Neuronal stem cell (in vitro differentiated cells): ENCODE measurements at regions not wholly inside any gene's neighbourhood (a gene's known extent, or its start where the extent isn't known, plus 50 kb on each side); places are given as distances from the start of the nearest gene placed in this dataset.

Source experiments
- DNase-seq: peaks from one replicate; pipeline ENCODE4 v3.0.0-alpha.2; 2013; ENCODE audit warnings: low spot score
- H2AFZ ChIP-seq: one replicate; pipeline ENCODE4 v1.6.1; 2013; ENCODE audit warnings: mild to moderate bottlenecking, low read length, inconsistent platforms
- H2AK5ac ChIP-seq: 2 replicates; pipeline ENCODE4 v1.6.1; 2013; ENCODE audit warnings: low read depth, mild to moderate bottlenecking, inconsistent platforms, low read length, moderate library complexity, mixed read lengths
- H2BK120ac ChIP-seq: 2 replicates; pipeline ENCODE4 v1.6.1; 2013; ENCODE audit warnings: low read depth, mild to moderate bottlenecking, inconsistent platforms, low read length, moderate library complexity, mixed read lengths
- H2BK12ac ChIP-seq: one replicate; pipeline ENCODE4 v1.6.1; 2013; ENCODE audit warnings: low read length, inconsistent platforms
- H2BK15ac ChIP-seq: 2 replicates; pipeline ENCODE4 v1.6.1; 2013; ENCODE audit warnings: mild to moderate bottlenecking, low read length, inconsistent platforms, mixed read lengths
- H2BK5ac ChIP-seq: one replicate; pipeline ENCODE4 v1.6.1; 2013; ENCODE audit warnings: inconsistent platforms, mild to moderate bottlenecking, low read length, moderate library complexity
- H3K14ac ChIP-seq: one replicate; pipeline ENCODE4 v1.6.1; 2013; ENCODE audit warnings: low read length, inconsistent platforms
- H3K18ac ChIP-seq: 2 replicates; pipeline ENCODE4 v1.6.1; 2013; ENCODE audit warnings: low read length, inconsistent platforms
- H3K23ac ChIP-seq: 2 replicates; pipeline ENCODE4 v1.6.1; 2013; ENCODE audit warnings: low read depth, mild to moderate bottlenecking, mixed read lengths, low read length, inconsistent platforms; ENCODE audit not compliant: poor library complexity
- H3K27ac ChIP-seq: replicated peaks from 3 replicates; pipeline ENCODE4 v1.5.1; 2013; ENCODE audit warnings: low read length, inconsistent platforms
- H3K27me3 ChIP-seq, 3 experiments: 2 replicates each; pipeline ENCODE4 v1.6.1; 2013; ENCODE audit warnings: low read length in 3 of 3, mild to moderate bottlenecking in 2 of 3, inconsistent platforms in 1 of 3, low read depth in 1 of 3, mixed read lengths in 1 of 3, moderate library complexity in 1 of 3; ENCODE audit not compliant: control insufficient read depth in 3 of 3, insufficient read depth in 3 of 3
- H3K36me3 ChIP-seq, 2 donors: replicated peaks in 1 of 2; 2 replicates each; pipeline ENCODE4 v1.6.1; 2013; ENCODE audit warnings: low read length in 2 of 2; ENCODE audit not compliant: control insufficient read depth in 2 of 2, insufficient read depth in 2 of 2
- H3K4ac ChIP-seq: 2 replicates; pipeline ENCODE4 v1.6.1; 2013; ENCODE audit warnings: inconsistent platforms, mild to moderate bottlenecking, low read length, moderate library complexity
- H3K4me1 ChIP-seq, 2 donors: 1 replicate in 1 of 2; 2 replicates in 1 of 2; pipeline ENCODE4 v1.6.1; 2013; ENCODE audit warnings: low read length in 2 of 2, low read depth in 1 of 2; ENCODE audit not compliant: control insufficient read depth in 2 of 2, insufficient read depth in 1 of 2
- H3K4me2 ChIP-seq: one replicate; pipeline ENCODE4 v1.6.1; 2013; ENCODE audit warnings: mild to moderate bottlenecking, low read length, inconsistent platforms; ENCODE audit not compliant: insufficient read depth, poor library complexity, severe bottlenecking
- H3K4me3 ChIP-seq, 2 donors: 2 replicates each; pipeline ENCODE4 v1.5.1; 2013; ENCODE audit warnings: low read length in 2 of 2, mild to moderate bottlenecking in 2 of 2, inconsistent platforms in 1 of 2, moderate library complexity in 1 of 2
- H3K79me1 ChIP-seq: one replicate; pipeline ENCODE4 v1.6.1; 2013; ENCODE audit warnings: low read depth, mild to moderate bottlenecking, inconsistent platforms, low read length, moderate library complexity
- H3K9ac ChIP-seq: one replicate; pipeline ENCODE4 v1.6.1; 2013; ENCODE audit warnings: mild to moderate bottlenecking, low read depth, low read length, inconsistent platforms; ENCODE audit not compliant: poor library complexity
- H3K9me3 ChIP-seq, 2 donors: replicated peaks in 1 of 2; 2 replicates each; pipeline versions ENCODE3 to v1.6.1; 2013; ENCODE audit warnings: low read length in 2 of 2, mild to moderate bottlenecking in 2 of 2, inconsistent platforms in 1 of 2, low read depth in 1 of 2, mixed read lengths in 1 of 2, moderate library complexity in 1 of 2; ENCODE audit not compliant: control insufficient read depth in 2 of 2, insufficient read depth in 1 of 2
- H4K8ac ChIP-seq: one replicate; pipeline ENCODE4 v1.6.1; 2013; ENCODE audit warnings: low read depth, mild to moderate bottlenecking, inconsistent platforms, low read length, moderate library complexity
- H4K91ac ChIP-seq: one replicate; pipeline ENCODE4 v1.6.1; 2013; ENCODE audit warnings: low read length, low read depth, mild to moderate bottlenecking, inconsistent platforms; ENCODE audit not compliant: poor library complexity
- WGBS, 2 donors: extraction: QIAGEN DNeasy Blood & Tissue Kit; methylation state at CpG; one replicate each; pipeline ENCODE4 v1.1.7; 2013; ENCODE audit warnings: missing lambda C conversion rate in 2 of 2, mixed read lengths in 1 of 2; ENCODE audit not compliant: insufficient read length in 2 of 2, insufficient replicate concordance in 1 of 2; ENCODE audit errors: extremely low coverage in 2 of 2; 5-methylcytosine and 5-hydroxymethylcytosine counted together

- Histone ChIP-seq H3K27me3 (no peaks in the 10 kb centered on the region), H3K14ac (no peak overlapping the region), H3K36me3 (no peaks in the 10 kb centered on the region), H3K9me3 (peaks cover 3 to 23% of the 10 kb centered on the region in 2 donors), H4K91ac (no peak overlapping the region), H3K4ac (no peak overlapping the region), H3K4me1 (peaks cover 5 to 9% of the 10 kb centered on the region in 2 donors), H3K18ac (peak overlapping the region; percentile 69), H4K8ac (no peak overlapping the region), H3K23ac (no peak overlapping the region), H2BK5ac (peak overlapping the region; percentile 40), H3K4me3 (no peak overlapping the region), H2AFZ (no peak overlapping the region), H3K9ac (no peak overlapping the region), H3K79me1 (no peaks in the 10 kb centered on the region), H3K27ac (no peak overlapping the region), H2BK12ac (no peak overlapping the region), H2BK120ac (no peak overlapping the region), H3K4me2 (no peak overlapping the region), H2AK5ac (peak overlapping the region; percentile 11), H2BK15ac (no peak overlapping the region)
- no peak for DNase-seq
- no CpG with 5 or more reads among the region's 5 CpGs for WGBS, 2 donors
Measured at GRCh38 chr5:2688586-2688985, 62.9 kb downstream of the IRX2 start.

DNA sequence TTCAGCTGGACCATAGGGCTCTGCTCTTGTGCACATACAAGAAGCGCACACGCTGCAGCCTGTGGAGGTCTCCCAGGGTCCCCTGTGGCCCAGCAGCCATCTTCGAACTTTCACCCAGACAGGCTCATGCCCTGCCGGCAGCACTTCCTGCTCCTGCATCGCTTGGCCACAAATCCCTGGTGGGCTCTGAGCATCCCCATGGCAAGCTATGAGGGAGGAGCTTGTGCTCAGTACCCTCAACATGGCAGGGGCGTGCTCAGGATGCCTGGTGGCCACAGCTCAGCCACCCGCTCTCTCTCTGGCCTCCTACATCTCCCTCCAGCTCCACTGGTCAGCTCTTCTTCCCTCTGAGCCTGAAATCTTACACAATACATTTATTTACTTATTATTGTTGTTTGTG, 63.7 kb downstream of the IRX2 start:
- Histone ChIP-seq H3K27ac (no peak overlapping the region), H4K91ac (no peak overlapping the region), H3K79me1 (no peaks in the 10 kb centered on the region), H3K14ac (peak overlapping the region; percentile 47), H3K9me3 (peaks cover 3 to 23% of the 10 kb centered on the region in 2 donors), H3K4me3 (no peak overlapping the region), H2AFZ (peak overlapping the region; percentile 1), H2AK5ac (no peak overlapping the region), H3K27me3 (no peaks in the 10 kb centered on the region), H3K36me3 (no peaks in the 10 kb centered on the region), H2BK5ac (no peak overlapping the region), H4K8ac (no peak overlapping the region), H3K9ac (no peak overlapping the region), H2BK120ac (no peak overlapping the region), H3K4ac (no peak overlapping the region), H2BK12ac (no peak overlapping the region), H3K18ac (peak overlapping the region; percentile 72), H3K4me2 (no peak overlapping the region), H2BK15ac (peak overlapping the region; percentile 35), H3K4me1 (peaks cover 5 to 9% of the 10 kb centered on the region in 2 donors), H3K23ac (peak overlapping the region; percentile 30)
- no CpG with 5 or more reads among the region's 7 CpGs for WGBS, 2 donors
- DNase-seq = no peak

DNA sequence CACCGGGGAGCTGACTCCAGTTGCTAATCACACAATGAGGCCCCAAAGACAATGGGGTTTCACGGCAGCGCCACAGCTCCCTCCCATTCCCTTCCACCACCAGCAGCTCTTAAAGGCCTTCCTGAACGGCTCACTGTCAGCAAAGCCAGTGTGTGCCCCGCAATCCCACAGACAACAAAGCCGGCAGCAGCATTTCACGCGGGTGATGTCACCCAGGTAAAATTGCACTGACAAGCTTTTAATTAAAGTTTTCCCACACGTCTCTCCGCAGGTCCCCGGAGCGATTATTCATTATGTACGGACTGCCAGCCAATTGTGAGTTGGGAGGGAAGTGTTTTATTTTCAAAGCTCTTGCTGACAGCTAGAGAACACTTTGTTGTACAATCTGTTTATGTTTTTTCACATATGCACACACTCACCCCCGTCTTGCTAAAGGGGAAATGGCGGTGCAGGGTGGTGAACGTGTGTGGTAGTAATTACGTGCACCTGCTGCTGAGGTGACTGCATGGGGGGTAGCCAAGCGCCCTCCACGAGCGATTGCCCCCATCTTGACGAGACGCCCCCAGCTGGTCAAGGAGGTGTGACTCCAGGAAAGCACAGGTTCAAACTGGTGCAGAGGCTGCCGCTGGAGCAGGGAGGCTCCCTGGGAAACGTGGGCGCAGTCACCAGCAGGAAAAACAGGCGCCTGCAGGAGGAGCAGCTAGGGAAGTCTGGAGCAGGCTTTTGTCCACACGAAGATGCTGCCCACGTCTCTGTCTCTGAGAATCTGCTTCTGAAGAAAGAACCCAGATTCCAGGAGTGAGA, 65.0 kb downstream of the IRX2 start:
- Histone ChIP-seq H4K91ac (no peak overlapping the region), H3K4me2 (no peak overlapping the region), H3K27ac (no peak overlapping the region), H3K4me3 (no peak overlapping the region), H3K79me1 (no peaks in the 10 kb centered on the region), H2AK5ac (no peak overlapping the region), H2AFZ (peak overlapping the region; percentile 70), H3K27me3 (no peaks in the 10 kb centered on the region), H3K4ac (no peak overlapping the region), H2BK15ac (peak overlapping the region; percentile 50), H3K23ac (no peak overlapping the region), H2BK12ac (peak overlapping the region; percentile 10), H2BK5ac (no peak overlapping the region), H3K18ac (peak overlapping the region; percentile 51), H3K9ac (no peak overlapping the region), H2BK120ac (no peak overlapping the region), H3K36me3 (no peaks in the 10 kb centered on the region), H3K9me3 (peaks cover 0 to 11% of the 10 kb centered on the region in 2 donors), H3K14ac (peak overlapping the region; percentile 66), H3K4me1 (peaks cover 5 to 9% of the 10 kb centered on the region in 2 donors), H4K8ac (no peak overlapping the region)
- WGBS, 2 donors = no CpG with 5 or more reads among the region's 28 CpGs
- DNase-seq = peak; percentile 3

GRCh38 chr5:2685651-2686272, 65.7 kb downstream of the IRX2 start:
- DNase-seq = no peak
- no CpG with 5 or more reads among the region's 4 CpGs for WGBS, 2 donors
- H3K27ac ChIP-seq = no peak overlapping the region

More at GRCh38 chr5:2685651-2686272, 65.7 kb downstream of the IRX2 start:
- H2BK12ac ChIP-seq = no peak overlapping the region
- no peaks in the 10 kb centered on the region for H3K36me3 ChIP-seq
- H3K18ac ChIP-seq = peak overlapping the region; percentile 51
- H3K4me3 ChIP-seq = no peak overlapping the region
- peak overlapping the region; percentile 70 for H2AFZ ChIP-seq
- no peak overlapping the region for H4K91ac ChIP-seq
- no peak overlapping the region for H3K23ac ChIP-seq
- no peak overlapping the region for H2BK5ac ChIP-seq
- H3K14ac ChIP-seq = no peak overlapping the region
- H3K27me3 ChIP-seq = no peaks in the 10 kb centered on the region
- peaks cover 5 to 9% of the 10 kb centered on the region in 2 donors for H3K4me1 ChIP-seq
- no peak overlapping the region for H3K9ac ChIP-seq
- no peak overlapping the region for H3K4ac ChIP-seq
- peak overlapping the region; percentile 50 for H2BK15ac ChIP-seq
- peaks cover 0 to 6% of the 10 kb centered on the region in 2 donors for H3K9me3 ChIP-seq
- no peaks in the 10 kb centered on the region for H3K79me1 ChIP-seq
- H2BK120ac ChIP-seq = no peak overlapping the region
- H3K4me2 ChIP-seq = no peak overlapping the region
- H2AK5ac ChIP-seq = no peak overlapping the region
- H4K8ac ChIP-seq = no peak overlapping the region
